H1 (cell line): ENCODE measurements at regions not wholly inside any gene's neighbourhood (a gene's known extent, or its start where the extent isn't known, plus 50 kb on each side); places are given as distances from the start of the nearest gene placed in this dataset.

Experiments used
- ATF3 ChIP-seq: IDR thresholded peaks from 2 replicates; pipeline ENCODE4 v1.6.1; 2011; ENCODE audit warnings: low read depth, mild to moderate bottlenecking, low read length; ENCODE audit not compliant: insufficient read depth
- HDAC6 ChIP-seq: IDR thresholded peaks from one replicate; pipeline ENCODE4 v1.7.1; 2012; ENCODE audit warnings: low read depth, mild to moderate bottlenecking, inconsistent platforms, low read length, moderate library complexity
- KDM1A ChIP-seq: fragments of 200-600, 300-600 bp; sonication (generic); IDR thresholded peaks from 2 replicates; pipeline ENCODE4 v1.7.1; 2016; ENCODE audit warnings: mild to moderate bottlenecking, low read length, borderline replicate concordance
- NRF1 ChIP-seq: IDR thresholded peaks from 2 replicates; pipeline ENCODE4 v1.6.1; 2011; ENCODE audit warnings: mild to moderate bottlenecking, low read depth, low read length, improper control_type of control experiment
- RFX5 ChIP-seq: IDR thresholded peaks from 2 replicates; pipeline ENCODE4 v1.6.1; 2011; ENCODE audit warnings: low read depth, low read length, improper control_type of control experiment, borderline replicate concordance
- SP2 ChIP-seq: IDR thresholded peaks from 2 replicates; pipeline ENCODE4 v1.6.1; 2012; ENCODE audit warnings: mild to moderate bottlenecking, low read length, inconsistent platforms
- TCF12 ChIP-seq: IDR thresholded peaks from 2 replicates; pipeline ENCODE4 v1.6.1; 2011; ENCODE audit warnings: low read depth, mild to moderate bottlenecking, low read length

- TF ChIP-seq RFX5 (no peak), SP2 (no peak), KDM1A (no peak), HDAC6 (no peak), TCF12 (no peak), ATF3 (no peak), NRF1 (no peak)
Measured at GRCh38 chr13:109604894-109605293, 181.5 kb downstream of the IRS2 start (continued).
